ENCODE measurements at regions not wholly inside any gene's neighbourhood (a gene's known extent, or its start where the extent isn't known, plus 50 kb on each side); places are given as distances from the start of the nearest gene placed in this dataset.

DNA sequence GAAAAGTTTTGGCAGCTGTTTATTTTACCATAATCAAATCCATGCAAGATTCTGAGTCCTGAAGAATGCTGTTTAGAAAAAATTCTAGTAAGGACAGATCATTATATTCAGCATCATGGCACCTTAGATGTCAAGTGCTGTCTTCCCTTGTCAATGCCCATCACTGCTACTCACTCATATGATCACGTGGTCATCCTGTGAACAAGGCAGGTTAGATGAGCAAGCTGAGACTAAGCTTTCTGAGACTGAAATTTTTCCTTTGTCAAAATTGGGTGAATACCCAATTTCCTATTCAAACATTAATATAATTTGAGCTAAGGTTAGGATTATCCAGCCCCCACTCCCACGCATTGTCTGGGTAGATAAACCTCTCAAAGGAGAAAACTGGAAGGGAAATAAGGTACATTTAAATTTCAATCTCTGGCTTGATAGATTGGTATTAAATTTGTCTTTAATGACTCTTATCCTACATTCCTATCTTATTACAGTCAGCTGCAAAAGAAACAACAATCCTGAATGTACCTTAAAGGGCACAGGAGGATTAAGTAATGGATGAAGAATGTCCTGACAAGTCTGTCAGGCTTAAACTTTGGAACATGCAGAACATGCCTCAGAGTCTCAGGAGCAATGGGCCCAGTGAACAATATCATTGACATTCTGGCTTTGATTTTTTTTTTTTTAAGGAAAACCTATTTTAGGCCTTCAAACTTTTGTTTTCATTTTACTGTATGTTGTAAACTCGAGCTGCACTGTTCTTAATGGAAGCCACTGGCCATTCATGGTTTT, 148.7 kb upstream of the RANBP3L start:
- TF ChIP-seq EZH2phosphoT487 (IDR thresholded peaks at IDR 0.05; ENCODE audit: insufficient read depth, low read depth): no peak
- no peak for TF ChIP-seq EZH2 (IDR thresholded peaks at IDR 0.05; ENCODE audit: insufficient read depth, poor library complexity, severe bottlenecking)
